Muscle of arm (tissue), 1 donor: ENCODE measurements at regions not wholly inside any gene's neighbourhood (a gene's known extent, or its start where the extent isn't known, plus 50 kb on each side); places are given as distances from the start of the nearest gene placed in this dataset.
A peak's percentile ranks its signal among the peaks of the same experiment; 100 is the strongest.

Experiments used
- DNase-seq: peaks from one replicate; pipeline ENCODE4 v3.0.0-alpha.2; 2013

- DNase-seq, result no peak
Observed at GRCh38 chr9:86659413-86660046, 287.8 kb downstream of the GAS1 start.

- DNase-seq, result no peak
Observed at GRCh38 chr9:86655147-86655546, 292.2 kb downstream of the GAS1 start.

- no peak for DNase-seq
Observed at GRCh38 chr9:86653466-86653865, 293.8 kb downstream of the GAS1 start.

GRCh38 chr9:86652736-86653135 lies 294.6 kb downstream of the GAS1 start:
- DNase-seq, result peak; percentile 20

- DNase-seq, result no peak
Observed at GRCh38 chr9:86649913-86650312, 295.7 kb upstream of the TUT7 start.

- no peak for DNase-seq
Observed at GRCh38 chr9:86648828-86649170, 294.6 kb upstream of the TUT7 start.

GRCh38 chr9:86648156-86648827 lies 294.1 kb upstream of the TUT7 start:
- DNase-seq, result no peak

- no peak for DNase-seq
Observed at GRCh38 chr9:86645303-86645702, 291.1 kb upstream of the TUT7 start.

GRCh38 chr9:86644675-86645034 lies 290.4 kb upstream of the TUT7 start:
- DNase-seq, result no peak

- DNase-seq, result no peak
Observed at GRCh38 chr9:86643946-86644674, 289.9 kb upstream of the TUT7 start.

GRCh38 chr9:86642721-86643120 lies 288.5 kb upstream of the TUT7 start:
- DNase-seq, result no peak

- DNase-seq, result no peak
Observed at GRCh38 chr9:86641970-86642369, 287.8 kb upstream of the TUT7 start.

- DNase-seq, result no peak
Observed at GRCh38 chr9:86639899-86640379, 285.7 kb upstream of the TUT7 start.

- DNase-seq, result no peak
Observed at GRCh38 chr9:86639287-86639686, 285.1 kb upstream of the TUT7 start.

- no peak for DNase-seq
Observed at GRCh38 chr9:86638109-86638508, 283.9 kb upstream of the TUT7 start.

- DNase-seq, result no peak
Observed at GRCh38 chr9:86637515-86637914, 283.3 kb upstream of the TUT7 start.

GRCh38 chr9:86636519-86636918 lies 282.3 kb upstream of the TUT7 start:
- DNase-seq, result no peak

- no peak for DNase-seq
Observed at GRCh38 chr9:86636038-86636437, 281.8 kb upstream of the TUT7 start.

- DNase-seq, result no peak
Observed at GRCh38 chr9:86634501-86634900, 280.3 kb upstream of the TUT7 start.

GRCh38 chr9:86633945-86634344 lies 279.7 kb upstream of the TUT7 start:
- no peak for DNase-seq

- DNase-seq, result no peak
Observed at GRCh38 chr9:86632537-86632936, 278.3 kb upstream of the TUT7 start.

- DNase-seq, result no peak
Observed at GRCh38 chr9:86629530-86629929, 275.3 kb upstream of the TUT7 start.

GRCh38 chr9:86626802-86627201 lies 272.6 kb upstream of the TUT7 start:
- DNase-seq, result no peak
